ENCODE measurements at regions not wholly inside any gene's neighbourhood (a gene's known extent, or its start where the extent isn't known, plus 50 kb on each side); places are given as distances from the start of the nearest gene placed in this dataset.

- DNase-seq: no peak
These were observed 331.8 kb upstream of the CDH11 start for GRCh38 chr16:65453646-65454045.

GRCh38 chr16:65449526-65449925 lies 327.7 kb upstream of the CDH11 start:
- DNase-seq: no peak

GRCh38 chr16:65446427-65446826 lies 324.6 kb upstream of the CDH11 start:
- no peak for DNase-seq

- DNase-seq: no peak
These were observed 323.7 kb upstream of the CDH11 start for GRCh38 chr16:65445313-65446260.

- no peak for DNase-seq
These were observed 319.6 kb upstream of the CDH11 start for GRCh38 chr16:65441501-65441900.

- no peak for DNase-seq
These were observed 307.8 kb upstream of the CDH11 start for GRCh38 chr16:65429504-65430181.

GRCh38 chr16:65426484-65426883 lies 304.6 kb upstream of the CDH11 start:
- DNase-seq: no peak

GRCh38 chr16:65422934-65423333 lies 301.1 kb upstream of the CDH11 start:
- no peak for DNase-seq

- no peak for DNase-seq
These were observed 299.7 kb upstream of the CDH11 start for GRCh38 chr16:65421596-65421995.

- no peak for DNase-seq
These were observed 296.6 kb upstream of the CDH11 start for GRCh38 chr16:65418435-65418834.

GRCh38 chr16:65415460-65415859 lies 293.6 kb upstream of the CDH11 start:
- DNase-seq: no peak

GRCh38 chr16:65414284-65414984 lies 292.6 kb upstream of the CDH11 start:
- no peak for DNase-seq

- DNase-seq: no peak
These were observed 292.0 kb upstream of the CDH11 start for GRCh38 chr16:65413861-65414260.

GRCh38 chr16:65410801-65411200 lies 288.9 kb upstream of the CDH11 start:
- no peak for DNase-seq

GRCh38 chr16:65409510-65409909 lies 287.6 kb upstream of the CDH11 start:
- DNase-seq: no peak

GRCh38 chr16:65406933-65407332 lies 285.1 kb upstream of the CDH11 start:
- no peak for DNase-seq

GRCh38 chr16:65406116-65406515 lies 284.3 kb upstream of the CDH11 start:
- DNase-seq: no peak

GRCh38 chr16:65394281-65394680 lies 272.4 kb upstream of the CDH11 start:
- DNase-seq: no peak

- DNase-seq: no peak
These were observed 271.1 kb upstream of the CDH11 start for GRCh38 chr16:65392806-65393565.

- no peak for DNase-seq
These were observed 266.7 kb upstream of the CDH11 start for GRCh38 chr16:65388592-65388991.

- no peak for DNase-seq
These were observed 264.8 kb upstream of the CDH11 start for GRCh38 chr16:65386672-65387071.

GRCh38 chr16:65384441-65384840 lies 262.6 kb upstream of the CDH11 start:
- no peak for DNase-seq

- no peak for DNase-seq
These were observed 255.3 kb upstream of the CDH11 start for GRCh38 chr16:65377195-65377594.

Data from GF-D8 (cell line).